A673 (cell line): ENCODE measurements at regions not wholly inside any gene's neighbourhood (a gene's known extent, or its start where the extent isn't known, plus 50 kb on each side); places are given as distances from the start of the nearest gene placed in this dataset.
"Not testable (repeated sequence)": the region's sequence is repeated elsewhere in the genome, so short reads cannot be mapped to it uniquely, and the experiment has no call there.

Experiments
- BruUV-seq: library from RNA; stranded (reverse); fragments of 400-500 nt; replicated peaks from 2 replicates; lab custom pipeline; 2021; lab: Mats Ljungman, UMichigan
- CTCF ChIA-PET: fragments of 300-600 bp; sonication (Branson Sonifier 250); formaldehyde crosslinking; loops from one replicate; lab custom pipeline; 2022; ENCODE audit warnings: antibody characterized with exemption; lab: Charles Lee
- POLR2A ChIA-PET: fragments of 300-600 bp; sonication (Branson Sonifier 250); formaldehyde crosslinking; loops from one replicate; lab custom pipeline; 2022; ENCODE audit warnings: antibody characterized with exemption; ENCODE audit not compliant: low non-redundant PET; lab: Charles Lee
- DNase-seq: peaks from one replicate; pipeline ENCODE4 v3.0.0-alpha.2; 2015; ENCODE audit warnings: low spot score
- H3K27ac ChIP-seq: fragments of 200-600 bp; sonication (generic); 2 replicates; pipeline ENCODE4 v1.5.1; 2016; ENCODE audit warnings: mixed run types, low read depth, mild to moderate bottlenecking, mixed read lengths, antibody characterized with exemption, low read length; ENCODE audit not compliant: poor library complexity, severe bottlenecking
- H3K27me3 ChIP-seq: fragments of 200-600 bp; sonication (generic); replicated peaks from 2 replicates; pipeline ENCODE4 v1.6.1; 2017; ENCODE audit warnings: mixed run types, low read depth, mild to moderate bottlenecking, mixed read lengths, antibody characterized with exemption, low read length; ENCODE audit not compliant: insufficient read depth, poor library complexity
- H3K36me3 ChIP-seq: fragments of 200-600 bp; sonication (generic); 2 replicates; pipeline ENCODE4 v1.6.1; 2016; ENCODE audit warnings: mixed run types, mild to moderate bottlenecking, mixed read lengths, antibody characterized with exemption, low read length; ENCODE audit not compliant: insufficient read depth, poor library complexity, severe bottlenecking
- H3K4me1 ChIP-seq: fragments of 200-600 bp; sonication (generic); 2 replicates; pipeline ENCODE4 v1.6.1; 2017; ENCODE audit warnings: mixed run types, mild to moderate bottlenecking, mixed read lengths, antibody characterized with exemption, low read length; ENCODE audit not compliant: insufficient read depth, poor library complexity, severe bottlenecking
- H3K4me3 ChIP-seq: fragments of 200-600 bp; sonication (generic); 2 replicates; pipeline ENCODE4 v1.5.1; 2016; ENCODE audit warnings: low read depth, mixed run types, mild to moderate bottlenecking, mixed read lengths, low read length; ENCODE audit not compliant: poor library complexity, severe bottlenecking
- H3K9me3 ChIP-seq: fragments of 200-600 bp; sonication (generic); 2 replicates; pipeline ENCODE4 v1.6.1; 2016; ENCODE audit warnings: mixed run types, low read depth, mild to moderate bottlenecking, mixed read lengths, antibody characterized with exemption, low read length; ENCODE audit not compliant: poor library complexity, severe bottlenecking
- EZH2 ChIP-seq: fragments of 200-600 bp; sonication (generic); IDR thresholded peaks from 2 replicates; pipeline ENCODE4 v1.6.1; 2017; ENCODE audit warnings: borderline replicate concordance, low read depth, mild to moderate bottlenecking, mixed read lengths, antibody characterized with exemption, low read length; ENCODE audit not compliant: poor library complexity, severe bottlenecking
- intact Hi-C: fragments of 100-400 bp; cut with micrococcal nuclease; formaldehyde crosslinking; loops from one replicate; pipeline ENCODE4 v1.10.0; 2022; ENCODE audit not compliant: unreplicated experiment
- TF ChIP-seq, protein P1 (sequence below): fragments of 300-800, 200-600 bp; sonication (generic); conservative IDR thresholded peaks from 2 replicates; pipeline ENCODE4 v1.5.1; 2017; ENCODE audit warnings: low read depth, mild to moderate bottlenecking, antibody characterized with exemption, low read length, moderate library complexity, mixed read lengths

- H3K9me3 ChIP-seq: no peaks in the 10 kb centered on the region
- no TSS peak for BruUV-seq
- no peak overlapping the region for H3K27ac ChIP-seq
- CTCF ChIA-PET: no interaction called here
- H3K27me3 ChIP-seq: no peaks in the 10 kb centered on the region
- intact Hi-C loops: no loop called here
- no peaks in the 10 kb centered on the region for H3K36me3 ChIP-seq
- no peak for DNase-seq
- no peak overlapping the region for H3K4me3 ChIP-seq
- TF ChIP-seq, protein P1, sequence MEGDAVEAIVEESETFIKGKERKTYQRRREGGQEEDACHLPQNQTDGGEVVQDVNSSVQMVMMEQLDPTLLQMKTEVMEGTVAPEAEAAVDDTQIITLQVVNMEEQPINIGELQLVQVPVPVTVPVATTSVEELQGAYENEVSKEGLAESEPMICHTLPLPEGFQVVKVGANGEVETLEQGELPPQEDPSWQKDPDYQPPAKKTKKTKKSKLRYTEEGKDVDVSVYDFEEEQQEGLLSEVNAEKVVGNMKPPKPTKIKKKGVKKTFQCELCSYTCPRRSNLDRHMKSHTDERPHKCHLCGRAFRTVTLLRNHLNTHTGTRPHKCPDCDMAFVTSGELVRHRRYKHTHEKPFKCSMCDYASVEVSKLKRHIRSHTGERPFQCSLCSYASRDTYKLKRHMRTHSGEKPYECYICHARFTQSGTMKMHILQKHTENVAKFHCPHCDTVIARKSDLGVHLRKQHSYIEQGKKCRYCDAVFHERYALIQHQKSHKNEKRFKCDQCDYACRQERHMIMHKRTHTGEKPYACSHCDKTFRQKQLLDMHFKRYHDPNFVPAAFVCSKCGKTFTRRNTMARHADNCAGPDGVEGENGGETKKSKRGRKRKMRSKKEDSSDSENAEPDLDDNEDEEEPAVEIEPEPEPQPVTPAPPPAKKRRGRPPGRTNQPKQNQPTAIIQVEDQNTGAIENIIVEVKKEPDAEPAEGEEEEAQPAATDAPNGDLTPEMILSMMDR: no peak
- TF ChIP-seq EZH2: no peak
- no peaks in the 10 kb centered on the region for H3K4me1 ChIP-seq
- POLR2A ChIA-PET: no interaction called here
These were observed 325.8 kb upstream of the FRG2C start for GRCh38 chr3:75338342-75338741.

DNA sequence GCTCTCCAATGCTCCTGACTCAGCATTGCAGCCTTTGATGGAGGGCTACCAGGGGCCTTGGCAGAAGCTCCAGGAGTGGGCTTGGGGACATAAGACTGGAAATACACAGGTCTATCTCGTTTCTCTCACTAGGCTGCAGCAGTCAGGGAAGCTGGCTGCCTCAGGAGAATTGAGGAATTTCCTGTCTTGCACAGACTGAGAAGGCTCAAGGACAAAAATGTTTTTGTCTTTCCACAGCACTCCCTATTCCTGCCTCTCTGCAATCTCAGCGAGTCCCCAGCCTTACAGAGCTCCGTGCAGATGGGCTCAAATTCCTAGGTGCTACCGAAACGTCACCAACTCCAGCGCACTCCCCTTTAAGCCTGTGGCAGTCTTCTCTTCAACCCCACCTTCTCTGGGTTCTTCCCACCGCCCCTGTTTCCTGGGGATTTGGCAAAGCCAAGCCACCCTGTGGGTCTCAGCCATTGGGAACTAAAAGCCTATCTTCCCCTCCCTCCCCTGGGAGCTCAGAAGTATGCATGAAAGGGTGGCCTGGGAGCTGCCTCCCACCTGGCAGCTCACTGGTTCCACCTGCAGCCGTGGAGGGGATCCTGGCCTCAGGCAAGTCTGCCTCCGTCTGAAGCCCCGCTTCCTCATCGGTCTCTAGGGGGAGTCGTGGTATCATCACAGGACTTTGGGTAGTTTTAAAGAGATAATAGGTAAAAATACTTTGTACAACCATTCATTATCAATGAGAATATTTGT is 322.6 kb upstream of the FRG2C start:
- BruUV-seq: no TSS peak
- Histone ChIP-seq H3K9me3 (no peaks in the 10 kb centered on the region), H3K36me3 (no peaks in the 10 kb centered on the region), H3K27me3 (no peaks in the 10 kb centered on the region), H3K27ac (no peak overlapping the region), H3K4me1 (no peaks in the 10 kb centered on the region), H3K4me3 (no peak overlapping the region)
- ChIA-PET CTCF (no interaction called here), POLR2A (no interaction called here)
- TF ChIP-seq, protein P1: no peak; the same call in 1 of the 2 replicates
- TF ChIP-seq EZH2: no peak
- DNase-seq: peak; percentile 27
- intact Hi-C loops: no loop called here

DNA sequence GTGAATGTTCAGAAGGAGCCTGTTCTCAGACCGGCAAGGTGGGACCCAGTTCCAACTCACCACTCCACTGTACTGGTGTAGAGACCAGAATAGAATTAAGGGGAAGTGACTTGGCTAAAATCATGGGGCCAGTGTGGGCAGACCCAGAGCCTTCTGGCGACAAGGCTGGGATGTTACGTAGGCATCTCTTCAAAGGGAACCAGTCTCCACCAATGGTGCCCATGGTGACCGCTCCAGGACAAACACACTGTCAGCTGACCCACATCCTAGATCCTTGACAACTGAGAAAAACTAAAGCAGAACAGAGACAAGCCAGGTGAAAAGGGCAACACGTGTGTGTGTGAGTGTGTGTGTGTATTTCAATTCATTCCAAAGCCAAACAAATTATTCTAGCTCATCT is 321.7 kb upstream of the FRG2C start:
- TF ChIP-seq EZH2: no peak
- TF ChIP-seq, protein P1: no peak
- CTCF ChIA-PET: no interaction called here

GRCh38 chr3:75350536-75350935 is 313.6 kb upstream of the FRG2C start:
- H3K4me1 ChIP-seq, H3K9me3 ChIP-seq, H3K27me3 ChIP-seq, DNase-seq, BruUV-seq, CTCF ChIA-PET, intact Hi-C loops, POLR2A ChIA-PET, H3K36me3 ChIP-seq, H3K27ac ChIP-seq, H3K4me3 ChIP-seq: not testable (repeated sequence)

More for the DNA sequence above, 321.7 kb upstream of the FRG2C start:
- no peak overlapping the region for H3K27ac ChIP-seq
- no peaks in the 10 kb centered on the region for H3K36me3 ChIP-seq
- POLR2A ChIA-PET: no interaction called here
- intact Hi-C loops: no loop called here
- no peak overlapping the region for H3K4me3 ChIP-seq
- BruUV-seq: no TSS peak
- DNase-seq: no peak
- H3K4me1 ChIP-seq: no peaks in the 10 kb centered on the region
- H3K9me3 ChIP-seq: no peaks in the 10 kb centered on the region
- no peaks in the 10 kb centered on the region for H3K27me3 ChIP-seq

DNA sequence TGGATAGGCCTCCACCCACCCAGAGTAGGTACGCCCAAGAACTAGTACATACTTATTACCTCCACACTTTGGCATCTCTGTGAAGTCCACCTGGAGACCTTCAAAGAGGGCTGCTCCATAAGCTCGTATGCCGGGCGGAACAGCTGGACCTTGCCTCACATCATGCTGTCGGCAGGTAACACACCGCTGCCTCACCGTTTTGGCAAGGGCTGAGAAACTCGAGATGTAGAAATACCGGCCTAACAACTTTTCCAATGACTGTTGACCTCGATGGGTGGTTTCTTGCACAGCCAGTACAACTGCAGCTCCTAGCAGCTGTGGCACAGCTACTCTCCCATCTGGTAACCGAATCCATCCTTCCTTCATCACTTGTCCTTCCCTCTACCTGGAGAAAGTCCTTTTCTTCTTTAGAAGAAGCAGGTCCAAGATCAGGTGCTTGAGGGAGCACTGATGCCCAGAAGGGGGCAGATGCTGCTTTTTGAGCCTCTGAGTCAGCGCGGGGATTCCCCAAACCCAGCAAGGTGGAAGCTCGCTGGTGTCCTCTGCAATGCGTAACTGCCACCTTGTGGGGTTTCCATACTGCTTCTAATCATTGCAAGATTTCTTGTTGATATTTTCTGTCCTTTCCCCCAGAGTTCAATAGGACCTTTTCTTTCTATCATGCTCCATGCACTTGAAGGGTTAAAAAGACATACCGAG is 301.9 kb upstream of the FRG2C start:
- BruUV-seq, H3K4me1 ChIP-seq, H3K36me3 ChIP-seq, H3K27me3 ChIP-seq, POLR2A ChIA-PET, intact Hi-C loops, H3K4me3 ChIP-seq, CTCF ChIA-PET, H3K27ac ChIP-seq, H3K9me3 ChIP-seq, DNase-seq: not testable (repeated sequence)
